GM19324 (cell line): ENCODE measurements at regions not wholly inside any gene's neighbourhood (a gene's known extent, or its start where the extent isn't known, plus 50 kb on each side); places are given as distances from the start of the nearest gene placed in this dataset.
"Not testable (repeated sequence)": the region's sequence is repeated elsewhere in the genome, so short reads cannot be mapped to it uniquely, and the experiment has no call there.

Experiments
- ATAC-seq: cut with Tn5 transposase; IDR thresholded peaks from one replicate; pipeline ENCODE4 v1.9.1; 2021; ENCODE audit warnings: mild to moderate bottlenecking, moderate library complexity; ENCODE audit not compliant: unreplicated experiment, low FRiP score

- ATAC-seq, result no peak
Measured at GRCh38 chr15:81940467-81941451, 105.1 kb downstream of the MEX3B start.

DNA sequence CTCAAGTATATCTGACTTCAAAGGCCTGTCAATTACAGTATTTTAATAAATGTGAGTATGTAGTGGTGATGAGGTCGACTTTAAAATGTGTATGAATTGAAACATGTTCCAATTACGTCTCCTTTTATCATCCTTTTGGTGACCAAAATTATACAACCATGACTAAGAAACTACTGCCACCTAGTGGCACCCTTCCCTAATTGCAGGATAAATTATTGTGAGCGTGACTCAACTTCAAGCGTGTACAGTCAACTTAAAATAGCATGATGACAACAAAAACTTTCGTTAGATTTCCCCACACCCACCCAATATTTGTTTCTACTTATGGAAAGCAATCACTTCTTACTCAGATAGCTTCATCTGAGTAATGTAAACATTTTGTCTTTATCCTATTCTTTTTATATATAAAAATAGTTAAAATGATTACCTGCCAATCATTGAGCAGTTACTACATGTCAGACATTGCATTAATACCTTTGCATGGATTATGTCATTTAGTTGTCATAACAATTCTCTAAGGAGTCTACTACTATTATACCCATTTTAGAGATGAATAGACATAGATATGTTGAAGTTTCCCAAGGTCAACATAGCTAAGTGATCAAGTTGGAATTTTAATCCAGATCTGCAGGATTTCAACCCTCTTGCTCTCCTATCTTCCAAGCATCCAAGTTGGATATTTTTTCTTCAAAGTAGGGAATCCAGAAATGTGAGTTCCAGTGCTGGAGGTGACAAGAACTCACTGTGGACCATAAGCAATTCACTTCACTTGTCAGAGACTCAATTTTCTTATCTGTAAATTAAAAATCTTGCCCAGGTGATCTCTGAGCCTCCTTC lies 106.0 kb downstream of the MEX3B start:
- ATAC-seq, result no peak

DNA sequence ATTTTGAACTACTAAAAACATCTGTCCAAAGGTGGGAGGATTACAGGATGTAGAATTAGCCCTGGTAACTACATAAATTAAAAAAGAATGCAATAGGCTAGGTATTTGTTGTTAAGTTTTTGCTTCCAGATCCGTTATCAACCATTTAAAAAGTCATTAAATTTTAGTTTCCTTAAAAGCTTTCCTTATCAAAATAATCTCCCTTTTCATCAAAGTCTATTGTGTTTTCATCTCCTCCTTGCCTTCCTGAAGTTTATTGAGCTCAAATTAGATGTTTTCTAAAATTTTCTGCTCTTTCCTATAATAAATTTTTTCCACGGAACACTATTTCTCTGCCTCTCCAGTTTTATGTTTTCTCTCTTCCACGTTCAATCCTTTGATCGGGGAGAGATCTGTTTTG lies 108.6 kb downstream of the MEX3B start:
- no peak for ATAC-seq

DNA sequence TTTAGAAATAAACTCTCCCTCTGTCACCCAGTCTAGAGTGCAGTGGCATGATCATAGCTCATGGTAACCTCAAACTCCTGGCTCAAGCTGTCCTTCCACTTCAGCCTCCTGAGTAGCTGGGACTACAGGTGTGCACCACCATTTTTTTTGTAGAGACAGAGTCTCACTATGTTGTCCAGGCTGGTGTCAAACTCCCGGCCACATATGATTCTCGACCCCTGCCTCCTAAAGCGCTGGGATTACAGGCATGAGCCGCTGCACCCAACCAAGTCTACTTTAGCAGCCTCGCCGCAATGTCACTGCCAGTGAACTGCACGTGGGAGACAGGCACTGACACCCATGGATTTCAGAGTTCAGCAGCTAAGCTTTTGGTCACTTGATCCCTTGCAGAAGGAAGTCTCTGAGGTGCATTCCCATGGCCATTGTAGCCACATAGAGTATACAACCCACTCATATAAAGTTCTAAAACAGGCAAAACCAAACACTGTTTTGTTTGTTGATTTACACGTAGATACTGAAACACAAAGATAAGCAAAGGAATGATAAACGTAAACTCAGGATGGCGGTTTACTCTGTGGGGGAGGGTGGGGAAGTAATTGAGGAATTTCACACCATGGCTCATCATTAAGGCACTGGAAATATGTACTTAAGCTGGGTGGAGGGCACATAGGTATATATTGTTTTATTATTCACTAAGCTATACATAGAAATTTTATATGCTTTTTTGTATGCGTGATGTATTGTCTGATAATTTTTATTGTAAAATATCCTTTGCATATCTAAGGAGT lies 115.0 kb downstream of the MEX3B start:
- no peak for ATAC-seq

DNA sequence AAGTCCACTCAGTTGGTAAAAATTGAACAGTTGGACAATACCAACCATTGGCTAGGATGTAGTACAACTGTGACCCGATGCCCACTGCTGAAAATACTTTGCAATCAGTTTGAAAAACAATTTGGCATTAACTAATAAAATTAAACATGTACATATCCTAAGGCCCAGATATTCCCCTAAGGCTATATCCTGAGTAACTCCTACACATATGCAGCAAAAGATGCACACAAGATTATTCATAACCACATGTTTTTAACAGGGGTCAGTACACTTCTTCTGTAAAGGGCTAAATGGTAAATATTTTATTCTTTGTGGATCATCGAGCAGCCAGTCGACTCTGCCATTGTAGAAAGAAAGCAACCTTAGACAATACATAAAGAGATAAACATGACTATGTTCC lies 116.3 kb downstream of the MEX3B start:
- ATAC-seq, result no peak

DNA sequence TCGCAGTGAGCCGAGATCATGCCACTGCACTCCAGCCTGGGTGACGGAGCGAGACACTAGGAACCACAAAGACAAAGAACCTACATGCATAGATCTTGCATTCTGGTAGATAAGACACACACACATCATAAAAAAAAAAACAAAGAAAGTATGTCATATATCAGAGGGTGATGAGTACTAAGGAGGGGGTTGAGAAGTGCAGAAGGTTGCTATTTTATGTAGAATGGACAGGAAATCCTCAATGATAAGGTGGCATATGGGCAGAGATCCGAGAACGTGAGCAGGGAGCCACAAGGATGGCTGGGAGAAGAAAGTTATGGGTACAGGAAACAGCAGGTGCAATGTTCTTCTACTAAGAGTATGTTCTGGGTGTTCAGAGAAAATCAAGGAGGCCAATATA lies 118.8 kb downstream of the MEX3B start:
- no peak for ATAC-seq

DNA sequence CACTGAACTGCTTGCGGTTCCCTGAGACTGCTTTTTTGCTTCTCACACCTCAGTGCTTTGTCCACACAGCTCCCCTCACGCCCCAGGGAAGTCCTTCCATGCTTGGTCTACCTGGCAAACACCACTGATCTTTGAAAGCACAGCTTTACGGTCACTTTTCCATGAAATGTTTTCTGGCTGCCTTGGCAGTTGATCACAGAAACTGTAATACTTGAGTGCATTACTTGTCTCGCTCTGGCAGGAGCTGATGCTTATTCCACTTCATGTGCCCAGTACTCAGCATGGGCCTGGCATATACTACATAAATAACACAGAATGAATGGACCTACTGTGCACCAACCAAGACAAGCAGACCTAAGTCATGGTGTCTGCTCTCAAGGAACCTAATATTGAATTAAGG lies 121.1 kb downstream of the MEX3B start:
- no peak for ATAC-seq

- ATAC-seq, result no peak
Measured at GRCh38 chr15:81923561-81924350, 122.1 kb downstream of the MEX3B start.

GRCh38 chr15:81922143-81922542 lies 123.7 kb downstream of the MEX3B start:
- no peak for ATAC-seq

DNA sequence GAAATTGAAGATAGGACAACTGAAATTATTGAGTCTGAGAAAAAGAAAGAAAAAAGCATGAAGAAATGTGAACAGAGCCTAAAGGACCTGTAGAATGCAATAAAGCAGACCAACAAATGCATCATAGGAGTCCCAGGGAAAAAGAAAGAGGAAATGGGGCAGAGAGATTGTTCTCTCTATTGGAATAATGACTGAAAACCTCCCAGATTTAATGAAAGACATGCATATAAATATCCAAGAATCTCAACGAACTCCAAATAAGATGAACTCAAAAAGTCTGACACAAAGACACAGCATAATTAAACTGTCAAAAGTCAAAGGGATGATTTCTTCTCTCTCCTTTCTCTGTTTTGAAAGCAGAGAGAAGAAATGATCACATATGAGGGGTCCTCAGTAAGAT lies 124.7 kb downstream of the MEX3B start:
- no peak for ATAC-seq

DNA sequence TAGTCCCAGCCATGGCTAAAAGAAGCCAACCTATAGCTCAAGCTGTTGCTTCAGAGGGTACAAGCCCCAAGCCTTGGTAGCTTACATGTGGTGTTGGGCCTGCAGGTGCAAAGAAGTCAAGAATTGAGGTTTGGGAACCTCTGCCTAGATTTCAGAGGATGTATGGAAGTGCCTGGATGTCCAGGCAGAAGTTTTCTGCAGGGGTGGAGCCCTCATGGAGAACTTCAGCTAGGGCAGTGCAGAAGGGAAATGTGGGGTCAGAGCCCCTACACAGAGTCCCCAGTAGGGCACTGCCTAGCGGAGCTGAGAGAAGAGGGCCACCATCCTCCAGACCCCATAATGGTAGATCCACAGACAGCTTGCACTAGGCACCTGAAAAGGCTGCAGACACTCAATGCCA lies 127.1 kb downstream of the MEX3B start:
- not testable (repeated sequence) for ATAC-seq

- ATAC-seq, result no peak
Measured at GRCh38 chr15:81916451-81916850, 129.4 kb downstream of the MEX3B start.

- no peak for ATAC-seq
Measured at GRCh38 chr15:81915990-81916389, 129.8 kb downstream of the MEX3B start.

- ATAC-seq, result no peak
Measured at GRCh38 chr15:81914734-81915256, 131.0 kb downstream of the MEX3B start.

DNA sequence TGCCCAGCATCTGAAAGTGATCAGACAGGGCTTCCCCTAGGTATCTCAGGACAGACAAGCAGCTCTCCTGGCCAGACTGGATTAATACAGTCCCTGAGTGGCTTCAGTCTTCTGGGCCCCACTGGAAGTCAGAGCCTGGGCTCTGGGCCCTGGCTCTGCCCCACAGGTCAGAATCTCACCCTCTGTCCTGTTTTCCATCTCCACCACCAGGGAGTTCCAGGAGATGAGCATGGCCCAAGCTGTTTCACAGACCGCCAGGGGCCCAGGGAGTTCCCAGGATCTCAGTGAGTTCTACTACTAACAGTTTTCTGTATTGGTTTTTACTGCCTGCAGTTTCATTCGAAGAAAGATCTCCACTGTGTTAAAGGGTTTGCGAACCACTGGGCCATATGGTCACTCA lies 131.5 kb downstream of the MEX3B start:
- no peak for ATAC-seq

DNA sequence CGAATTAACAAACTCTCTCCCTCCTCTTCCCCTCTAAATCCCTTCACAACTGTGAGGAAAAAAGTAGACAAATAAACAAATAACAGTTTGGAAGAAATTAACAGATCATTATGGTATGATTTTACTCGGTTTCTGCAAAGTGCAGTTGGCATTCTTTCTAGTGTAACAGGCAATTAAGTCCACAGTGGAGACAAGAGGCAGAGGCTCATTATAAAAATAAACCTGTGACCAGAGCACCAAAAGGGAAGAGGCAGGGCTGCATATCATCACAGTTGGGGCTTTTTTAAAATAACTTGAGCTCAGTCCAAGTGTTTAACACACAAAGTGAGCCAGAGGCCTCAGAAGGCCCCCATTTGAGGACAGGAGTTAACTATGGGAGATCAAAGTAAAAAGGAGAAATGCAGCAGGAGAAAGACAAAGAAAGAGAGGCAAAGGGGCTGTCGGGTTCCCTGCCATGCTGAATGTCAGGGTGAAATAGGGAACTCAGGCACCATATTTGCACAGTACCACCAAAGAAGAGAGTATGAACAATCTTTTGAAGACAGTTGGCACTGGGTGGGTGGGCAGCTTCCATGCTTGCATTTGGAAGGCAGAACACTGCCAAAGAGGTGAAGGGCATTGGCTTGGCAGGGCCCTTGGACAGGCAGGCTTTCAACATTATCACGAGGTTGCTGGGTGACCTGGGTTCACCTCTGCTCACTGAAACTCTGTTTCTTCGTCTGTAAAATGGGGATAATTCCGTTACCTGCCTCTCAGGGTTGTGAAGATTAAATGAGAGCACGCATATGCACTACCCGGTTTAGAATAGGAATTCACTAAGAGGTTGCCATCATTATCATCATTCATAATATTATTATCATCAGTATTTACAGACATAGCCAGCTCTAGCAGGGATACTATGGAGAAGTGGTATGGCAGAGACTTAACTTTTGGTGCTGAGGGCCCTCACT lies 134.5 kb downstream of the MEX3B start:
- ATAC-seq, result no peak

DNA sequence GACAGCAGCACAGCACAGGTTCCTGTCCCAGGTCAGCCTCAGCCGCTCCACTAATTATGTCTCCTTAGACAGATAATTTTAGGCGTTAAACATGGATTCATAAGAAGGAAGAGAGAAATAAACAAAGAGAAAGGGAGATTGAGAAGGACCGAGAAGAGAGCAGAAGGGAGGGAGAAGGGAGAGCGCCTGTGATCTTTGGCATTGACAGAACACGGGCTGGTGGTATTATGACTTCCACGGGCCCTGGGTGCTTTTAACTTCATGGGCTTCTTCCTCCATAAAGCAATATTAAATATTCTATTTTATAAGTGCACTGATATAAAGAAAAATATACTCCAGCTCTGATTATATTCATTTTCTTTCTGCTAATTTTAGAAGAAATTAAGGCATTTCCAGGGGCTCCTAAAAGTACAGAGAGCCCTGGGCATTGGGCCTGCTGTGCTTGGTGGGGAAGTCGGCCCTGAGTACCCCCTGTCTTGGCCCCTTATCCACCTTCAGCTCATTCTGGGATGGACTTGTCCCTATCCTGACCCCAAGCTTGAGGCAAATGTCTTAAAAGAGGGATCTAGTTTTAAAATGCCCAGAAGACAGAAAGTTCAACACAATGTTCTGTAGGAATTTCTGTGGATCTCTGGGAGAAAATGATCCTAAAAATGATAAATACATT lies 135.3 kb downstream of the MEX3B start:
- no peak for ATAC-seq

- ATAC-seq, result no peak
Measured at GRCh38 chr15:81909011-81909358, 136.8 kb downstream of the MEX3B start.
